Nephron (organoid): ENCODE measurements at regions not wholly inside any gene's neighbourhood (a gene's known extent, or its start where the extent isn't known, plus 50 kb on each side); places are given as distances from the start of the nearest gene placed in this dataset.
A peak's percentile ranks its signal among the peaks of the same experiment; 100 is the strongest.
"Not testable (repeated sequence)": the region's sequence is repeated elsewhere in the genome, so short reads cannot be mapped to it uniquely, and the experiment has no call there.

Source experiments
- H3K27ac Mint-ChIP-seq, 3 experiments: 2 replicates each; pipeline ENCODE4 v1.8.0; 2020; ENCODE audit warnings: mixed read lengths in 3 of 3, mild to moderate bottlenecking in 2 of 3, moderate library complexity in 1 of 3
- H3K27me3 Mint-ChIP-seq: 2 replicates; pipeline ENCODE4 v1.8.0; 2021; ENCODE audit warnings: low read depth, mild to moderate bottlenecking, moderate library complexity, mixed read lengths
- H3K36me3 Mint-ChIP-seq: 2 replicates; pipeline ENCODE4 v1.8.0; 2020; ENCODE audit warnings: low read depth, mixed read lengths
- H3K4me1 Mint-ChIP-seq: 2 replicates; pipeline ENCODE4 v1.8.0; 2020; ENCODE audit warnings: mixed read lengths
- H3K4me3 Mint-ChIP-seq, 3 experiments: 2 replicates each; pipeline ENCODE4 v1.8.0; 2020; ENCODE audit warnings: mild to moderate bottlenecking in 3 of 3, mixed read lengths in 3 of 3, moderate library complexity in 2 of 3
- H3K9me3 Mint-ChIP-seq: 2 replicates; pipeline ENCODE4 v1.8.0; 2020; ENCODE audit warnings: mixed read lengths
- TF ChIP-seq, protein P1 (sequence below), 3 experiments: fragments of 200-600 bp; sonication (generic); IDR thresholded peaks; one replicate each; pipeline ENCODE4 v1.5.0; 2021; ENCODE audit warnings: antibody characterized with exemption in 3 of 3; ENCODE audit not compliant: unreplicated experiment in 3 of 3

GRCh38 chr17:53626286-53626685, 196.4 kb upstream of the KIF2B start:
- Mint-ChIP-seq H3K27me3 (no peaks in the 10 kb centered on the region), H3K4me3 (no peak overlapping the region), H3K9me3 (no peaks in the 10 kb centered on the region), H3K36me3 (no peaks in the 10 kb centered on the region), H3K4me1 (no peaks in the 10 kb centered on the region), H3K27ac (no peak overlapping the region)
- TF ChIP-seq, protein P1, sequence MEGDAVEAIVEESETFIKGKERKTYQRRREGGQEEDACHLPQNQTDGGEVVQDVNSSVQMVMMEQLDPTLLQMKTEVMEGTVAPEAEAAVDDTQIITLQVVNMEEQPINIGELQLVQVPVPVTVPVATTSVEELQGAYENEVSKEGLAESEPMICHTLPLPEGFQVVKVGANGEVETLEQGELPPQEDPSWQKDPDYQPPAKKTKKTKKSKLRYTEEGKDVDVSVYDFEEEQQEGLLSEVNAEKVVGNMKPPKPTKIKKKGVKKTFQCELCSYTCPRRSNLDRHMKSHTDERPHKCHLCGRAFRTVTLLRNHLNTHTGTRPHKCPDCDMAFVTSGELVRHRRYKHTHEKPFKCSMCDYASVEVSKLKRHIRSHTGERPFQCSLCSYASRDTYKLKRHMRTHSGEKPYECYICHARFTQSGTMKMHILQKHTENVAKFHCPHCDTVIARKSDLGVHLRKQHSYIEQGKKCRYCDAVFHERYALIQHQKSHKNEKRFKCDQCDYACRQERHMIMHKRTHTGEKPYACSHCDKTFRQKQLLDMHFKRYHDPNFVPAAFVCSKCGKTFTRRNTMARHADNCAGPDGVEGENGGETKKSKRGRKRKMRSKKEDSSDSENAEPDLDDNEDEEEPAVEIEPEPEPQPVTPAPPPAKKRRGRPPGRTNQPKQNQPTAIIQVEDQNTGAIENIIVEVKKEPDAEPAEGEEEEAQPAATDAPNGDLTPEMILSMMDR (IDR thresholded peaks at IDR 0.05; ENCODE audit: unreplicated experiment in 3 of 3), result no peak

GRCh38 chr17:53619025-53619424, 203.7 kb upstream of the KIF2B start:
- Mint-ChIP-seq H3K36me3 (no peaks in the 10 kb centered on the region), H3K4me1 (no peaks in the 10 kb centered on the region), H3K27me3 (no peaks in the 10 kb centered on the region), H3K27ac (no peak overlapping the region), H3K4me3 (no peak overlapping the region), H3K9me3 (no peaks in the 10 kb centered on the region)
- TF ChIP-seq, protein P1 (IDR thresholded peaks at IDR 0.05; ENCODE audit: unreplicated experiment in 3 of 3), result no peak

- not testable (repeated sequence) for H3K4me1 Mint-ChIP-seq, H3K27me3 Mint-ChIP-seq, H3K4me3 Mint-ChIP-seq, H3K36me3 Mint-ChIP-seq, H3K27ac Mint-ChIP-seq, H3K9me3 Mint-ChIP-seq
Observed at GRCh38 chr17:53608208-53608607, 214.5 kb upstream of the KIF2B start.

DNA sequence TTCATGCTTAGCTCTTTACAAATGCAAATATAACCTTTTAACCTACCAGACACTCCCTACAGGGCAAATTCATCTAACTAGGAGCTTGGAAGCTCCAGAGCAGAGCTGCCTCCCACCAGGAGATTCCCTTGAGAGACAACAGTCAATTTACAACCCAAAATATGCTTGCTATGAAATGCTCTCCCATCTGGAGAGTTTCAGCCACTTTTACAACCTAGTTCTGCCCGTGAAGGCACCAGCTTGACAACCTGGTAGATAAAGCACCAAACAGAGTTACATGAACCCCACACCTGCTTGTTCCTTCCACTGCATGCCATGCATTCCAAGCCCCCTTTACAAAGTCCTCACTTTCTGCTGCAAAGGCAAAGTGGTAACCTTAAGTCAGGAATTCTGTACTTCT, 215.3 kb upstream of the KIF2B start:
- H3K27ac Mint-ChIP-seq, result peak overlapping the region in 1 of 3 experiments; percentile 89
- TF ChIP-seq, protein P1 (IDR thresholded peaks at IDR 0.05; ENCODE audit: unreplicated experiment in 3 of 3), result no peak
- H3K4me3 Mint-ChIP-seq, result no peak overlapping the region
- no peaks in the 10 kb centered on the region for H3K36me3 Mint-ChIP-seq
- no peaks in the 10 kb centered on the region for H3K4me1 Mint-ChIP-seq
- no peaks in the 10 kb centered on the region for H3K9me3 Mint-ChIP-seq
- no peaks in the 10 kb centered on the region for H3K27me3 Mint-ChIP-seq

- H3K4me1 Mint-ChIP-seq, result no peaks in the 10 kb centered on the region
- TF ChIP-seq, protein P1 (IDR thresholded peaks at IDR 0.05; ENCODE audit: unreplicated experiment in 3 of 3), result no peak
- no peak overlapping the region for H3K27ac Mint-ChIP-seq
- no peaks in the 10 kb centered on the region for H3K27me3 Mint-ChIP-seq
- no peaks in the 10 kb centered on the region for H3K36me3 Mint-ChIP-seq
- H3K9me3 Mint-ChIP-seq, result no peaks in the 10 kb centered on the region
- H3K4me3 Mint-ChIP-seq, result no peak overlapping the region
Observed at GRCh38 chr17:53588317-53588716, 234.4 kb upstream of the KIF2B start.

DNA sequence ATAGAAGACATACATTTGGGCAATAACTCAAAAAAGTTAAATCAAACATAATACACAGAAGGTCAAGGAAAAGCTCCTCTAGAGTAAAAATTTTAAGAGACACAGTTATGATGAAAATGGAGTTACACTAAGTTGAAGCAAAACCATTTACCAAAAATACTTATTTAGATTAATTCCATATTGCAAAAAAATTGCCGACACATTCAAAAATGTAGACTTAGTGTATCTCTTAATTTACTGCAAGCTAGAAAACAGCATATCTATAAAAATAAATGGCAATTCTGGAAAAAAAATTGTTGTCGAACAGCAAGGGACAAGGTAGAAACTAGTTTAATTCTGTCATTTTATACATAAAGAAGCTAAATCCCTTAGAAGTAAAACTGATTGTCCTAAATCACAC, 248.7 kb upstream of the KIF2B start:
- no peaks in the 10 kb centered on the region for H3K36me3 Mint-ChIP-seq
- H3K9me3 Mint-ChIP-seq, result no peaks in the 10 kb centered on the region
- H3K27me3 Mint-ChIP-seq, result no peaks in the 10 kb centered on the region
- H3K4me1 Mint-ChIP-seq, result peaks cover 6% of the 10 kb centered on the region
- H3K27ac Mint-ChIP-seq, result no peak overlapping the region
- TF ChIP-seq, protein P1 (IDR thresholded peaks at IDR 0.05; ENCODE audit: unreplicated experiment in 3 of 3), result no peak
- H3K4me3 Mint-ChIP-seq, result no peak overlapping the region
